Parathyroid adenoma (tissue), 2 donors: ENCODE measurements at regions not wholly inside any gene's neighbourhood (a gene's known extent, or its start where the extent isn't known, plus 50 kb on each side); places are given as distances from the start of the nearest gene placed in this dataset.

ENCODE experiments used
- H2AFZ ChIP-seq: fragments of 300-600 bp; sonication (generic); one replicate; pipeline ENCODE4 v1.7.0; 2017; ENCODE audit warnings: antibody characterized with exemption, mild to moderate bottlenecking
- H3K27ac ChIP-seq: fragments of 300-600 bp; sonication (generic); one replicate; pipeline ENCODE4 v1.7.0; 2017
- H3K27me3 ChIP-seq: fragments of 300-600 bp; sonication (generic); one replicate; pipeline ENCODE4 v1.7.0; 2017; ENCODE audit warnings: low read length; ENCODE audit not compliant: control insufficient read depth, insufficient read depth
- H3K36me3 ChIP-seq: fragments of 300-600 bp; sonication (generic); one replicate; pipeline ENCODE4 v1.7.0; 2017; ENCODE audit warnings: low read length; ENCODE audit not compliant: control insufficient read depth, insufficient read depth
- H3K4me1 ChIP-seq: fragments of 300-600 bp; sonication (generic); one replicate; pipeline ENCODE4 v1.7.0; 2017; ENCODE audit warnings: control low read depth
- H3K4me2 ChIP-seq: fragments of 300-600 bp; sonication (generic); one replicate; pipeline ENCODE4 v1.7.0; 2017; ENCODE audit warnings: low read length
- H3K4me3 ChIP-seq: fragments of 300-600 bp; sonication (generic); one replicate; pipeline ENCODE4 v1.7.0; 2017; ENCODE audit warnings: low read depth, low read length
- H3K79me2 ChIP-seq: fragments of 300-600 bp; sonication (generic); one replicate; pipeline ENCODE4 v1.7.0; 2017; ENCODE audit warnings: control low read depth
- H3K9ac ChIP-seq: fragments of 300-600 bp; sonication (generic); one replicate; pipeline ENCODE4 v1.7.0; 2017; ENCODE audit warnings: mild to moderate bottlenecking
- H3K9me3 ChIP-seq: fragments of 300-600 bp; sonication (generic); one replicate; pipeline ENCODE4 v1.7.0; 2017; ENCODE audit warnings: low read length; ENCODE audit not compliant: control insufficient read depth
- TF ChIP-seq, protein P1 (sequence below): fragments of 300-600 bp; sonication (generic); IDR thresholded peaks from one replicate; pipeline ENCODE4 v1.7.0; 2017; ENCODE audit warnings: antibody characterized with exemption, mild to moderate bottlenecking
- donor health status: primary hyperparathyroidism.

DNA sequence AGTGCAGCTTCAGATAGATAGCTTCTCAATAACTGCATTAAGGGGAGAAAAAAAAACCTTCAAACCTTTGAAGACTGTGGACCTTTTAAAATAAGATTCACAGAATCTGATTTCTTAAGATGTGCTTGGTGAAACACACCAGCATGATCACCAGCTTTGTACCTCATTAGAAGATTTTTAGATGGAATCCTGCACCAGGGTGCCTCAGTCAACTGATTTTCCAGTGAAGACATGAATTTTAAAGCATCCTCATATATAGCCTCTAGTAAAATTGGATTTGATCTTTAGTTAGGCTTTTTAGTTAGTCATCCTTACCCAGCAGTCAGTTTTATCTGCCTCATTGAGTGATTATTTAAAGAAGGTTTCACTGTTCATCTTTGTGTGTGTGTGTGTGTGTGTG lies 208.6 kb upstream of the DEPDC1 start:
- TF ChIP-seq, protein P1, sequence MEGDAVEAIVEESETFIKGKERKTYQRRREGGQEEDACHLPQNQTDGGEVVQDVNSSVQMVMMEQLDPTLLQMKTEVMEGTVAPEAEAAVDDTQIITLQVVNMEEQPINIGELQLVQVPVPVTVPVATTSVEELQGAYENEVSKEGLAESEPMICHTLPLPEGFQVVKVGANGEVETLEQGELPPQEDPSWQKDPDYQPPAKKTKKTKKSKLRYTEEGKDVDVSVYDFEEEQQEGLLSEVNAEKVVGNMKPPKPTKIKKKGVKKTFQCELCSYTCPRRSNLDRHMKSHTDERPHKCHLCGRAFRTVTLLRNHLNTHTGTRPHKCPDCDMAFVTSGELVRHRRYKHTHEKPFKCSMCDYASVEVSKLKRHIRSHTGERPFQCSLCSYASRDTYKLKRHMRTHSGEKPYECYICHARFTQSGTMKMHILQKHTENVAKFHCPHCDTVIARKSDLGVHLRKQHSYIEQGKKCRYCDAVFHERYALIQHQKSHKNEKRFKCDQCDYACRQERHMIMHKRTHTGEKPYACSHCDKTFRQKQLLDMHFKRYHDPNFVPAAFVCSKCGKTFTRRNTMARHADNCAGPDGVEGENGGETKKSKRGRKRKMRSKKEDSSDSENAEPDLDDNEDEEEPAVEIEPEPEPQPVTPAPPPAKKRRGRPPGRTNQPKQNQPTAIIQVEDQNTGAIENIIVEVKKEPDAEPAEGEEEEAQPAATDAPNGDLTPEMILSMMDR, result no peak
- Histone ChIP-seq H3K4me1 (no peaks in the 10 kb centered on the region), H3K36me3 (no peaks in the 10 kb centered on the region), H3K27ac (no peak overlapping the region), H3K27me3 (no peaks in the 10 kb centered on the region), H3K4me2 (no peak overlapping the region), H3K4me3 (no peak overlapping the region), H3K9me3 (no peaks in the 10 kb centered on the region), H3K9ac (no peak overlapping the region), H3K79me2 (no peaks in the 10 kb centered on the region), H2AFZ (no peak overlapping the region)

DNA sequence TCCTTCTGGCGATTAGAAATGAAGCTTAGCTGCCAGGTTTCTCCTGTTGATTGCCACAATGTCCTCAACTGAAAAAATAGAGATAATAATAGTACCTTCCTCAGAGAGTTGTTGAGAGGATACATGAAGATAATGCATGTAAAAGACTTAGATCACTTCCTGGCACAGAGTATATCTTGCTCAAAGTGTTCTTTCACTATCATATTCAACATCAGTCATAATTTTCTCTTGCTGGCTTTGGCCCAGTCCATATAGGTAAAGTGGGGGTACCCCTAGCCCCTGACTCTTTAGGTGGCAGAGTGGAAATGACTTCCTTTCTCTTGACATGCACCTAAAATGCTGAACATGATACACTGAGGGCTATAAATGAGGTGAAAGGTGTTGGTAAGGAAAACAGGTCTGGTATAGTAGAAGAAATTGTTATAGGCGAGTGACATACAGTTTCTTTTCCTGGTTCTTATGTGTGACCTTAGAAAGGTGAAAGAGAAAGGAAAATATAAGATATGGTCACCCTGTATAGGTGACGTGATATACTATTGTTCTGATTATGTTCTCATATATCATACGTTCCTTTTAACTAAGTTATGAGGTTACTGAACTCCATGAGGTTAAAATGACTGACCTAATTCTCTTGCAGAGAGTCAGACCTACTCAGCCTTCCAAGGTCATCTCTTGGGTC lies 209.9 kb upstream of the DEPDC1 start:
- no peaks in the 10 kb centered on the region for H3K79me2 ChIP-seq
- TF ChIP-seq, protein P1, result no peak
- no peaks in the 10 kb centered on the region for H3K9me3 ChIP-seq
- no peaks in the 10 kb centered on the region for H3K4me1 ChIP-seq
- no peak overlapping the region for H3K27ac ChIP-seq
- H3K9ac ChIP-seq, result no peak overlapping the region
- no peaks in the 10 kb centered on the region for H3K36me3 ChIP-seq
- H3K4me2 ChIP-seq, result no peak overlapping the region
- H3K4me3 ChIP-seq, result no peak overlapping the region
- H2AFZ ChIP-seq, result no peak overlapping the region
- no peaks in the 10 kb centered on the region for H3K27me3 ChIP-seq

DNA sequence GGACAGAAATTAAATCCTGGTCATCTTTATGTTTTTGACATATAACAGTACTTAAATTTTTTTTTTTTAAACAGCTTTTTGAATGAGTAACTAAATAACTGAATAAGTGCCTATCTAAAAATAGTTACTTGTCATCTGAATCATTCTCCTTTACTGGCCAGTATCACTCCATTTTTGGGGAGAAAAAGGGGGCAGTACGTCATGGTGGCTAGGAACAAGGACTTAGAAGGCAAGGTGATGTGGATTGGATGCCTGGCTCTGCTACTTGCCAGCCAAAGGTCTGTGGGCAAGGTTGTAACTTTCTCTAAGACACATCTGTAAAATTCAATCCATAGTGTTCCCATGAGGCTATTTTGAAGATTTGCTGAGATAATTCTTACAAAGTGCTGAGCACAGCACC lies 220.4 kb upstream of the DEPDC1 start:
- Histone ChIP-seq H3K4me1 (no peaks in the 10 kb centered on the region), H3K79me2 (no peaks in the 10 kb centered on the region), H3K9me3 (no peaks in the 10 kb centered on the region), H3K4me2 (no peak overlapping the region), H3K9ac (no peak overlapping the region), H3K27me3 (no peaks in the 10 kb centered on the region), H2AFZ (no peak overlapping the region), H3K27ac (no peak overlapping the region), H3K4me3 (no peak overlapping the region), H3K36me3 (no peaks in the 10 kb centered on the region)
- TF ChIP-seq, protein P1, result no peak

DNA sequence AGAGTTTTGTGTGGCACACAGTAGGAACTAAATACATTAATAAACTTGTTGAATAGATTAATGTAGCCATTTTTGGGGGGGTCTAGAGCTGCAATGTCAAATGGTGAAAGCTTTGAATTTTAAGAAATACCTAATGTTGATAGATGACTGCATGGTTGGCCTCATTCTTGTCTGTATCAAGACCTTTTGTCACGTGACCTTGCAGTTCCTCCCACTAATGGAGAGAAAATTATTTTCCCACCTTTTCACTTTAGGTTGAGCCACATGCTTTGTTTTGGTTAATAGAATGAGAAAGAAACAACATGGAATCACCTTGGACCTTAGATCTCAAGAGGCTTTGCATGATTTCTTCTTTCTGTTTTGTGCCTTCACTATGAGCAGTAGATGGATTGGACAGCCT lies 223.6 kb upstream of the DEPDC1 start:
- no peak overlapping the region for H3K9ac ChIP-seq
- no peak overlapping the region for H3K4me2 ChIP-seq
- H3K27ac ChIP-seq, result no peak overlapping the region
- no peaks in the 10 kb centered on the region for H3K4me1 ChIP-seq
- no peaks in the 10 kb centered on the region for H3K27me3 ChIP-seq
- H3K9me3 ChIP-seq, result no peaks in the 10 kb centered on the region
- TF ChIP-seq, protein P1, result no peak
- no peaks in the 10 kb centered on the region for H3K79me2 ChIP-seq
- H2AFZ ChIP-seq, result no peak overlapping the region
- no peak overlapping the region for H3K4me3 ChIP-seq
- no peaks in the 10 kb centered on the region for H3K36me3 ChIP-seq

DNA sequence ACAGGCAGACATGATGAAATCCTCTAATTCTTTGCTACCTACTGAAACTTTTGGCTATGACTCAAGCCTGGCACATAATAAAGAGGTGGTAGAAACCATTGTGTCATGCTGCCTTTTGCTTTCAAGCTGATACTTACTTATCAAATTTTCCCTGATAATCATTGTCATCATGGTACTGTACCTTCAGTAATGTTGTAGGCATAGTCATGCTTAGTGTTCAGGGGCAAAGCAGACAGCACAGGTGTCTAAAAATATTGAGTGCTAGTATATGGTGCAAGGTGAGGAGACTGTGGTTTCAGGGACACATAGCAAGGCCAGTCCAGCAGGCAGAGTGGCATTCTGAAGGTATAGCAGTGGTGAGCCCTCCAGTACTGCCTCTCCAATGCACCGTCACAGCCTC lies 226.9 kb upstream of the DEPDC1 start:
- no peak overlapping the region for H2AFZ ChIP-seq
- no peak overlapping the region for H3K9ac ChIP-seq
- H3K9me3 ChIP-seq, result no peaks in the 10 kb centered on the region
- H3K36me3 ChIP-seq, result no peaks in the 10 kb centered on the region
- TF ChIP-seq, protein P1, result no peak
- H3K27ac ChIP-seq, result no peak overlapping the region
- H3K4me2 ChIP-seq, result no peak overlapping the region
- no peaks in the 10 kb centered on the region for H3K79me2 ChIP-seq
- H3K4me1 ChIP-seq, result no peaks in the 10 kb centered on the region
- no peaks in the 10 kb centered on the region for H3K27me3 ChIP-seq
- H3K4me3 ChIP-seq, result no peak overlapping the region
